Sigmoid colon (tissue), 4 donors: ENCODE measurements at regions not wholly inside any gene's neighbourhood (a gene's known extent, or its start where the extent isn't known, plus 50 kb on each side); places are given as distances from the start of the nearest gene placed in this dataset.

Experiments
- CTCF ChIP-seq, 4 experiments: fragments of 450-650 bp in 3 of 4; fragments of 200-600 bp in 1 of 4; IDR thresholded peaks; one replicate each; pipeline ENCODE4 v1.5.1; 2016 to 2019; ENCODE audit warnings: antibody characterized with exemption in 4 of 4, mild to moderate bottlenecking in 3 of 4, moderate library complexity in 2 of 4
- POLR2AphosphoS5 ChIP-seq, 4 donors: sonication (generic); formaldehyde crosslinking; IDR thresholded peaks; one replicate each; pipeline ENCODE4 v1.6.1; 2017; ENCODE audit warnings: antibody characterized with exemption in 4 of 4

- TF ChIP-seq CTCF (IDR thresholded peaks at IDR 0.05) (no peak), POLR2AphosphoS5 (IDR thresholded peaks at IDR 0.05) (no peak)
Measured at GRCh38 chr1:221509575-221510355, 232.1 kb downstream of the DUSP10 start.
